Ovary (tissue), 3 donors: ENCODE measurements at regions not wholly inside any gene's neighbourhood (a gene's known extent, or its start where the extent isn't known, plus 50 kb on each side); places are given as distances from the start of the nearest gene placed in this dataset.

ENCODE experiments used
- CTCF ChIP-seq, 3 donors: fragments of 450-650 bp in 2 of 3; fragments of 200-600 bp in 1 of 3; IDR thresholded peaks; one replicate each; pipeline versions ENCODE4 v1.5.1 to v1.8.0; 2016 to 2022; ENCODE audit warnings: antibody characterized with exemption in 3 of 3, mild to moderate bottlenecking in 1 of 3
- POLR2A ChIP-seq: fragments of 450-650 bp; IDR thresholded peaks from one replicate; pipeline ENCODE4 v1.6.1; 2017; ENCODE audit warnings: antibody characterized with exemption, mild to moderate bottlenecking, moderate library complexity
- donor health status: DM: no; HTN: no; CAD: no.

GRCh38 chr14:97602438-97603117, 805.4 kb downstream of the VRK1 start:
- TF ChIP-seq CTCF (IDR thresholded peaks at IDR 0.05), result no peak
- TF ChIP-seq POLR2A, result no peak
